ENCODE measurements at regions not wholly inside any gene's neighbourhood (a gene's known extent, or its start where the extent isn't known, plus 50 kb on each side); places are given as distances from the start of the nearest gene placed in this dataset.
"Not testable (repeated sequence)": the region's sequence is repeated elsewhere in the genome, so short reads cannot be mapped to it uniquely, and the experiment has no call there.

GRCh38 chr11:34774604-34775003, 141.6 kb downstream of the APIP start:
- DNase-seq (ENCODE audit: low read depth, low spot score): no peak
- in situ Hi-C loops (cut with HindIII; ENCODE audit: low pct_unique_long_range_greater_than_20kb, low sequenced_read_pairs): no loop called here

DNA sequence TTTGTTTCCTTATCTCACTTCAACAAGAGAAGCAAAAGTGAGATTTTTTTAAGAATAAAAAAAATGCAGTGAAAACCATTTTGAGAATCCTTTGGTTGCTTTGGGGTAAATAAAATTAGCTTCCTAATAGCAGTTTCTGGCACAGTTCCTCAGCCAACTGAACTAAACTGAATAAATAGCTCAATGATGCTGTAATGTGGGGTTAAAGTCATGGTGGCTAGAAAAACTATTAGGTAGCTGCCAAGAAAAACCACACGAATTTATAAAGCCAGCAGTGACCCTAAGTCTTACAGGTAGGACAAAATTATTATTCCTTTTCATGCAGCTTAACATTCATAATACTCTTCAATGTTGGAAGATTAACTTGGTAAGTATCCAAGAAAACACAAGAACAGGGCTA, 142.4 kb downstream of the APIP start:
- DNase-seq (ENCODE audit: low read depth, low spot score): no peak
- in situ Hi-C loops (cut with HindIII; ENCODE audit: low pct_unique_long_range_greater_than_20kb, low sequenced_read_pairs): no loop called here

DNA sequence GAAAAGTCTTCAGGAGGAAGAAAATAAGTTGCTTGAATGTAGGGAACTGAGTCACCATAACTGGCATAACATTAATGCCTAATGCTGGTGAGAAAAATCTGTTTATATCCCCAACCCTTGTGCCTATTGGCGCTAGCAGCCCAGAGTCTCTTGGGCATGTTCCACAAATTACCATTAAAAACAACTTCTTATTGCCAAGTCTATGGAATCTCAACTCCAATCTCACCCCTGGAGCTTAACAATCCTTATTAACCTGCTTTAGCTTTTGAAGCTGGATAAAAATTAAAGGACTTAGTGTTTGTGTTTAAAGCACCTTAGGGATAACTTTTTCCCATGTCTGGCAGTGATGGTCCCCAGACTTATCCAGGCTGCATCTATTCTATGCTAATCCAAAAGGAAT, 143.0 kb downstream of the APIP start:
- in situ Hi-C loops (cut with HindIII; ENCODE audit: low pct_unique_long_range_greater_than_20kb, low sequenced_read_pairs): no loop called here
- no peak for DNase-seq (ENCODE audit: low read depth, low spot score)

GRCh38 chr11:34770111-34770510, 146.1 kb downstream of the APIP start:
- DNase-seq (ENCODE audit: low read depth, low spot score): no peak
- in situ Hi-C loops (cut with HindIII; ENCODE audit: low pct_unique_long_range_greater_than_20kb, low sequenced_read_pairs): no loop called here

DNA sequence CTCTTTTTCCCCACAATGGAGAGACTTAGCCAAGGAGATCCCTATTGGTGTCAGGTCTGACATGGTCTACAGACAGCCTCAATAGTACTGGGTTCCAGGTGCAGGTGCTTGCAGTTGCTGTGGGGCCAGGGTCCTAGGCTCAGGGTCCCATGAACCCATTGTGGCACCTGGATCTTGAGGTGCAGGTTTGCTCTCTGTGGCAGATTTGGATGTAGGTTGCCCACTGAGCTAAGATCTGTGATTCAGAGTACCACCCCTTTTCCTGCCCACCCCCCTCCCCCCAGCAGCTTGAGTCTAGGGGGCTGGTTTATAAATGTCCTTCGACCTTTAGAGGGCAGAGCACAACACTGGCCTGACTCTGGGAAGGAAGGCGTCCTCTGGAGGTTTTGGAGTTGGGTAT, 147.0 kb downstream of the APIP start:
- in situ Hi-C loops (cut with HindIII; ENCODE audit: low pct_unique_long_range_greater_than_20kb, low sequenced_read_pairs): no loop called here

DNA sequence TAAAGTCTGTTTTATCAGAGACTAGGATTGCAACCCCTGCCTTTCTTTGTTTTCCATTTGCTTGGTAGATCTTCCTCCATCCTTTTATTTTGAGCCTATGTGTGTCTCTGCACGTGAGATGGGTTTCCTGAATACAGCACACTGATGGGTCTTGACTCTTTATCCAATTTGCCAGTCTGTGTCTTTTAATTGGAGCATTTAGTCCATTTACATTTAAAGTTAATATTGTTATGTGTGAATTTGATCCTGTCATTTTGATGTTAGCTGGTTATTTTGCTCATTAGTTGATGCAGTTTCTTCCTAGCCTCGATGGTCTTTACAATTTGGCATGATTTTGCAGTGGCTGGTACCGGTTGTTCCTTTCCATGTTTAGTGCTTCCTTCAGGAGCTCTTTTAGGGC, 141.7 kb downstream of the EHF start:
- DNase-seq (ENCODE audit: low read depth, low spot score); in situ Hi-C loops (cut with HindIII; ENCODE audit: low pct_unique_long_range_greater_than_20kb, low sequenced_read_pairs): not testable (repeated sequence)

More for the DNA sequence above, 147.0 kb downstream of the APIP start:
- no peak for DNase-seq (ENCODE audit: low read depth, low spot score)

- in situ Hi-C loops (cut with HindIII; ENCODE audit: low pct_unique_long_range_greater_than_20kb, low sequenced_read_pairs): no loop called here
- no peak for DNase-seq (ENCODE audit: low read depth, low spot score)
Measured at GRCh38 chr11:34758262-34758661, 137.4 kb downstream of the EHF start.

GRCh38 chr11:34757026-34757451, 136.1 kb downstream of the EHF start:
- in situ Hi-C loops (cut with HindIII; ENCODE audit: low pct_unique_long_range_greater_than_20kb, low sequenced_read_pairs): no loop called here
- no peak for DNase-seq (ENCODE audit: low read depth, low spot score)

GRCh38 chr11:34756591-34756990, 135.7 kb downstream of the EHF start:
- DNase-seq (ENCODE audit: low read depth, low spot score): no peak
- in situ Hi-C loops (cut with HindIII; ENCODE audit: low pct_unique_long_range_greater_than_20kb, low sequenced_read_pairs): no loop called here

DNA sequence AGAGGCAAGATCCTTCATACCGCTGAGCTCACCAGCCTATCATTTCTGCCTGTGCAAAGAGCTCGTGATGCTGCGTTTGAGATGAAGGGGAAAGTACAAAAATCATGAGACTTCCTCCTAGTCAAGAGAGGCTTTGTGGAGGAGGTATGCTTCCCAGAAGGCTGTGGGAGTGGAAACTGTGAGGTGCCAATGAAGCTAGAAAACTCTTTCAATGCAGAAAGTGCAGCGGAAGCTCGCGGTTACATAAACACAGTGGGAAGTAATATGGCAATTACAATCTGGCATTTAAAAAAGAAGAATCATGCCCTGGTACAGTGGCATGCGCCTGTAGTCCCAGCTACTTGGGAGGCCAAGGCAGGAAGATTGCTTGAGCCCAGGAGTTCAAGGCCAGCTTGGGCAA, 134.8 kb downstream of the EHF start:
- in situ Hi-C loops (cut with HindIII; ENCODE audit: low pct_unique_long_range_greater_than_20kb, low sequenced_read_pairs): no loop called here

DNA sequence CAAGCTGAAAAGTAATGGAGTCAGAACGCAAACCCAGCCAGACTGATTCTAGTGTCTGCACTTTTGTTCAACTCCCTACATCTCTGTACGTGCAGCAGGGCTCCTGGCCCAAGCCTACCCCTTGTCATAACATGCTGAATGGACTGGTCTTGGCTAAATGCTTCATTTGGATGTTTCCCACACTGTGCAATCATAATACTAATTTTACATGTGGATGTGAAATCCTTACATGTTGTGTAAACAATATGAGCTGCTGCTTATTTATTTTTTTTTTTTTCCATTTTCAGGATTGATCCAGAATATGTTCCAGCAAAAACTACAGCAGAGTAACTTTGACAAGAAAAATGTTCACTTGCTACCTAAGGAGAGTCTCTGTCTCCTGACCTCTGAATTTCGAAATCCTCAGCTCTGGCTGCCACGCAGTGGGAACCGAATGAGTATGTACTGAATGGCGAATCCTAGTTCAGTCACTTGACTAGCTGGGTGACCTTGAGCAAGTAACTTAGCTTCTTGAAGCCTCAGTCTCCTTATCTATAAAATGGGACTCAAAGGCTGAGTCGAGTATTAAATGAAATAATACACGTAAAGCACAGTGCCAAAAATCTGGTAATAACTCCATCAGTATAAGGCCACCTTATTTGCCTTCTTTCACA, 133.4 kb downstream of the EHF start:
- no peak for DNase-seq (ENCODE audit: low read depth, low spot score)
- in situ Hi-C loops (cut with HindIII; ENCODE audit: low pct_unique_long_range_greater_than_20kb, low sequenced_read_pairs): no loop called here

More for the DNA sequence above, 134.8 kb downstream of the EHF start:
- DNase-seq (ENCODE audit: low read depth, low spot score): peak; percentile 99

GRCh38 chr11:34750692-34751405, 130.0 kb downstream of the EHF start:
- DNase-seq (ENCODE audit: low read depth, low spot score): no peak
- in situ Hi-C loops (cut with HindIII; ENCODE audit: low pct_unique_long_range_greater_than_20kb, low sequenced_read_pairs): no loop called here

DNA sequence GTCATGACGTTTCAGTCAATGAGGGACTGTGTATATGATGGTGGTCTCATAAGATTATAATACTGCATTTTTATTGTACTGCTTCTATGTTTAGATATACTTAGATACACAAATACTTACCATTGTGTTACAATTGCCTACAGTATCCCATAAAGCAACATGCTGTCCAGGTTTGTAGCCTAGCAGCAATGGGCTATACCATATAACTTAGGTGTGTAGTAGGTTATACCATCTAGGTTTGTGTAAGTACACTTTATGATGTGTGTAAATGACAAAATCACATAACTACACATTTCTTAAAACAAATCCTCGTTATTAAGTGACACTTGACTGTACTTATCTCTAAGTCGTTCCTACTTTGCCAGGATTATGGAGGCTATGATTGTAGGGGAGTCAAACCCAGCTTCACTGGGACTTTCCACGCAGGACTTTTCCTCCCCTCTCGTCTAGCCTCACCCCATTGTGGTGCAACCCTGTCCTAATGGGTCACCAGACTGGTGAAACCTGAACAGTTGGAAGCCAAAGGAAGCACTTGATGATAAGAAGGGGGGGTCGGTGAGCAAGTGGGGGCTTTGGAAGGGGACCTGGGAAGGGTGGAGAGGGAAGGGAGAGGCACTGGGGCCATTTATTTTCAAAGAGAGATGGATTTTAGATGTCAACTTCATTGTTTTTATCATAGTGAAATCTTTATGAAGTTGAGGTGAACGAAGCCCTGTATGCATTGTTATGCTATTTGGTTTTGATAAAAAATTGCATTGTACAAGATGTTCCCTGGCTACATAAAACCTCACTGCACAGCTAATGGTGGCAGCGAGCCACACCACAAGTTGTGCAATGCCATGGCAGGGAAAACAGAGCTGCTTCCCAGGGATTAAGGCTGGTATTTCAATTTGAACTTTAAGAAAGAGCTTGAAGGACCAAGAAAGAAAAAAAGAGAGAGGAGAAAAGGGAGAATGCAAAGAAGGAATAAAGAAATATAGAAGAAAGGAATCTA, 129.1 kb downstream of the EHF start:
- peak; percentile 50 for DNase-seq (ENCODE audit: low read depth, low spot score)
- in situ Hi-C loops (cut with HindIII; ENCODE audit: low pct_unique_long_range_greater_than_20kb, low sequenced_read_pairs): no loop called here

DNA sequence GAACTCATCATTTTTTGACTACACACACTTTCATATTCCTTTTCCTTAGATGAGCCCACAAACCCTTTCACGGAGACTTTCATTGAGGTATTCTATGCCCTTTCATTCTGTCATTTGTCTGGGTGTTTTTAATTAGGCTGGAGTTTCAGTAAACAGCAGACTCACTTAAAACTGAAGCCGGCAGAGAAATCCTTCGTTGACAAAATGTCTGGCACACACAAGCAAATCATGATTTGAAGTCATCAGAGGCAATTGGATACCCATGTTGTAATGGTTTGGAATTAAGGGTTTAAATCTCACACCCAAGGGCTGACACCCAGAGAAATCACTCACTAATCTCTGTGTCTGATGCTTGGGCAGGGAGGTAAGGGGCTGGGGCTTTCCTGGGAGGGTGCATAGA, 127.1 kb downstream of the EHF start:
- no peak for DNase-seq (ENCODE audit: low read depth, low spot score)
- in situ Hi-C loops (cut with HindIII; ENCODE audit: low pct_unique_long_range_greater_than_20kb, low sequenced_read_pairs): no loop called here

DNA sequence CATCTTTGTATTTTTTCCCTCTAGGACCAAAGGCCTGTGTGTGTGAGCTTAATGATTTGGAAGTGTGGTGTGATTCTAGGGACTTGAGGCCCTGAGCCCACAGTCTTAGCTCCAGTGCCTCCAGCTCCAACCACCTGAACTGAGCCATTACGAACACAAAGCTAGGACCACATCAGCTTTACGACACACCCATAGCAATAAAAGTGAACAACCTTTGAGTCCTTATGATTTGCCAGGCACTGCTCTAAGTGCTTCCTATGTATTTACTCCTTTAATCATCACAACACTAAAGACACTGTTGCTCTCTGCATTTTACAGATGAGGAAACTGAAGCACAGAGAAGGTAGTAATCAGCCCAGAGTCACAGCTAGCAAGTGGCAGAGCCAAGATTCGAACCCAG, 126.4 kb downstream of the EHF start:
- no peak for DNase-seq (ENCODE audit: low read depth, low spot score)
- in situ Hi-C loops (cut with HindIII; ENCODE audit: low pct_unique_long_range_greater_than_20kb, low sequenced_read_pairs): no loop called here

DNA sequence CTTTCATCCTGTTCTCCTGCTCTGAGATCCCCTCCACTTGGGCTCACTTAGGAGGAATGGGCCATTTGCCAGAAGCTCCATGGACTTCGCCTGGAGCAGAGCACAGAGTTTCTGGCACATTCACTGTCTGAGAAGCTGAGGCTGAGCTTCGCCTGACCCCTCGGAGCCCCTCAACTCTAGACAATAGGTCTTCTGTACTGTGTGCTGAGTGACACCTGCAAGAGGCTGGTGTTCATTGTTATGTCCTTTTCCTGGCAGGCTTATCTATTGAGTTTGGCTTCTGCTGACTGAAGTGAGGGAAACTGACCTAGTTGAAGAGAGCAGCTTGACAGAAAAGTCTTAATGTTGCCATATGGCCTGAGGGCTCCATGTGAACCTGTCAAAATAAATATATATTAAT, 124.3 kb downstream of the EHF start:
- in situ Hi-C loops (cut with HindIII; ENCODE audit: low pct_unique_long_range_greater_than_20kb, low sequenced_read_pairs): no loop called here

GRCh38 chr11:34744511-34744910, 123.6 kb downstream of the EHF start:
- DNase-seq (ENCODE audit: low read depth, low spot score): no peak
- in situ Hi-C loops (cut with HindIII; ENCODE audit: low pct_unique_long_range_greater_than_20kb, low sequenced_read_pairs): no loop called here

More for the DNA sequence above, 124.3 kb downstream of the EHF start:
- DNase-seq (ENCODE audit: low read depth, low spot score): no peak

DNA sequence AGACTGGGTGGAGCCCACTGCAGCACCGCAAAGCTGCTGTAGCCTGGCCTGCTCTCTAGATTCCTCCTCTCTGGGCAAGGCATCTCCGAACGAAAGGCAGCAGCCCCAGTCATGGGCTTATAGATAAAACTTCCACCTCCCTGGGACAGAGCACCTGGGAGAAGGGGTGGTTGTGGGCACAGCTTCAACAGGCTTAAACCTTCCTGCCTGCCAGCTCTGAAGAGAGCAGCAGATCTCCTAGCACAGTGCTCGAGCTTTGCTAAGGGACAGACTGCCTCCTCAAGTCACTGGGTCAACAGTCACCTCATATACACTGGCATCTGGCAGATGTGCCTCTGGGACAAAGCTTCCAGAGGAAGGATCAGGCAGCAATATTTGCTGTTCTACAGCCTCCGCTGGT, 117.3 kb downstream of the EHF start:
- DNase-seq (ENCODE audit: low read depth, low spot score): no peak
- in situ Hi-C loops (cut with HindIII; ENCODE audit: low pct_unique_long_range_greater_than_20kb, low sequenced_read_pairs): no loop called here
